ENCODE measurements at regions not wholly inside any gene's neighbourhood (a gene's known extent, or its start where the extent isn't known, plus 50 kb on each side); places are given as distances from the start of the nearest gene placed in this dataset.
"Not testable (repeated sequence)": the region's sequence is repeated elsewhere in the genome, so short reads cannot be mapped to it uniquely, and the experiment has no call there.

DNA sequence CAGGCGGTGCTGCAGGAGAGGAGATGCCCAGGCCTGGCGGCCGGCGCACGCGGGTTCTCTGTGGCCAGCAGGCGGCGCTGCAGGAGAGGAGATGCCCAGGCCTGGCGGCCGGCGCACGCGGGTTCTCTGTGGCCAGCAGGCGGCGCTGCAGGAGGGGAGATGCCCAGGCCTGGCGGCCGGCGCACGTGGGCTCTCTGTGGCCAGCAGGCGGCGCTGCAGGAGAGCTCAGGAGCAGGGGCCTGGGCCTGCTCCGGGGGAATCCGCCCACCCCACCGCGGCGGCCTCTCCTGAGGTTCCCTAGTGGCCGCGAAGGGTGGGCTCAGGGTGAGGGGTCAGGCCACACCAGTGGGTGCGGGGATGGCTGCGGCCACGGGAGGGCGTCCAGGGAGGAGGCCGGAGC, 75.9 kb downstream of the OR4F16 start:
- DNase-seq; H3K27ac Mint-ChIP-seq; H3K36me3 Mint-ChIP-seq; CTCF ChIA-PET; ATAC-seq; H3K9me3 Mint-ChIP-seq (ENCODE audit: low read depth); H3K4me1 Mint-ChIP-seq; H3K4me3 Mint-ChIP-seq; H3K27me3 Mint-ChIP-seq: not testable (repeated sequence)

- H3K9me3 Mint-ChIP-seq (ENCODE audit: low read depth); H3K4me1 Mint-ChIP-seq; DNase-seq; H3K27ac Mint-ChIP-seq; H3K36me3 Mint-ChIP-seq; H3K27me3 Mint-ChIP-seq; H3K4me3 Mint-ChIP-seq; ATAC-seq; CTCF ChIA-PET: not testable (repeated sequence)
These were observed 77.3 kb downstream of the OR4F16 start for GRCh38 chr1:609161-609560.

DNA sequence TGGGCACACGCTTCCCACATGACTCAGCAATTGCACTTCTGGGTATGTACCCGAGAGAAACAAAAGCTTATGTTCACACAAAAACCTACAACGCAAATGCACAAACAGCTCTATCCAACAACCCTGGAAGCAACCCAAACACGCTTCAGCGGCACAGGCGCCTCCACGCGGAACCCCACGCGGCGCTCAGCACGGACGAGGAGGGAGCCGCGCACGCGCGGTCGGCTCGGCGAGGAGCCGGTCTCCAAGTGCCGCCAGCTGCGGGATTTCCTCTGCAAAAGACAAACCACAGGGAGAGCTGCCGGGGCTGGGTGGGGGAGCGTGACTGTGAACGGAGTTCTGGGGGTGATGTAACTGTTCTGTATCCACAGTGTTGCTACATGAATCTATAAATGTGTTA, 81.2 kb downstream of the OR4F16 start:
- ATAC-seq; CTCF ChIA-PET; H3K4me1 Mint-ChIP-seq; H3K9me3 Mint-ChIP-seq (ENCODE audit: low read depth); H3K27me3 Mint-ChIP-seq; H3K36me3 Mint-ChIP-seq; H3K27ac Mint-ChIP-seq: not testable (repeated sequence)
- peak overlapping the region; percentile 43 for H3K4me3 Mint-ChIP-seq
- peak; percentile 59 for DNase-seq

DNA sequence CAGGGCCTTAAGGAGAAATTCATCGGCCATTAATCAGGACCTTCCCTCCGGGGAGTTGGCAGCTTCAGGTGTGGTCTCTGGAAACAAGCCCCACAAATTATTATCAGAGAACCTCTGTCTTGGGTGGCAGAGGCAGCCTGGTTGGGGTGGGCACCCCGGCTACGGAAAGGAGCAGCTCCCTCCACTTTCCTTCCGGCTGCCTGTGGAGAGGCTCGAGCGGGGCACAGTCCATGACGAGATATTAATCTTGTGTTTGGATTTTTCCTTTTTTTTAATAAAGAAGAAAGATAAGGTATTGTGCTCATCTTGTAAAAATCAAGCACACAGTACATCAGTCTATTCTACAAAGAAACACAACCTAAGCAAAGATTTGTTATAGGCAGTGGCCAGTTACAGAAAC, 98.2 kb downstream of the OR4F16 start:
- CTCF ChIA-PET; H3K4me3 Mint-ChIP-seq; DNase-seq; H3K4me1 Mint-ChIP-seq; H3K27ac Mint-ChIP-seq; H3K9me3 Mint-ChIP-seq (ENCODE audit: low read depth); H3K27me3 Mint-ChIP-seq; ATAC-seq; H3K36me3 Mint-ChIP-seq: not testable (repeated sequence)

GRCh38 chr1:585992-586391, 100.5 kb downstream of the OR4F16 start:
- H3K9me3 Mint-ChIP-seq (ENCODE audit: low read depth); H3K27ac Mint-ChIP-seq; ATAC-seq; CTCF ChIA-PET; H3K4me1 Mint-ChIP-seq; H3K36me3 Mint-ChIP-seq; H3K27me3 Mint-ChIP-seq; H3K4me3 Mint-ChIP-seq: not testable (repeated sequence)
- DNase-seq = peak; percentile 78
